Globus pallidus (tissue), 1 donor: ENCODE measurements at regions not wholly inside any gene's neighbourhood (a gene's known extent, or its start where the extent isn't known, plus 50 kb on each side); places are given as distances from the start of the nearest gene placed in this dataset.

Experiments used
- DNase-seq: peaks from one replicate; pipeline ENCODE4 v3.0.0-alpha.2; 2015; ENCODE audit warnings: low spot score

DNA sequence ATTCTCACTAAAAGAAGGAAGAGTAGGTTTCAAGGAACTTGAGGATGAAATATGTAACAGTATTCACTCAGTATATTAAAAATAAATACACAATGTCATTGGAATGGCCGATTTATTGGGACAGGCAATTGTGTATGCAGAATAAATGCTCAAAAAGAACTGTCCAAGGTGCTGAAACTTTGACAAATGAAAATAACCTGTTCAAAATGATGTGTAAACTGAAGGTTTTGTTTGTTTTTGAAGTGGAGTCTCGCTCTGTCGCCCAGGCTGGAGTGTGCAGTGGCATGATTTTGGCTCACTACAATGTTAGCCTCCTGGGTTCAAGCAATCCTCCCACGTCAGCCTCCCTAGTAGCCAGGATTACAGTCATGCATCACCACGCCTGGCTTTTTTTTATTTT is 318.7 kb upstream of the RBFOX1 start:
- no peak for DNase-seq

DNA sequence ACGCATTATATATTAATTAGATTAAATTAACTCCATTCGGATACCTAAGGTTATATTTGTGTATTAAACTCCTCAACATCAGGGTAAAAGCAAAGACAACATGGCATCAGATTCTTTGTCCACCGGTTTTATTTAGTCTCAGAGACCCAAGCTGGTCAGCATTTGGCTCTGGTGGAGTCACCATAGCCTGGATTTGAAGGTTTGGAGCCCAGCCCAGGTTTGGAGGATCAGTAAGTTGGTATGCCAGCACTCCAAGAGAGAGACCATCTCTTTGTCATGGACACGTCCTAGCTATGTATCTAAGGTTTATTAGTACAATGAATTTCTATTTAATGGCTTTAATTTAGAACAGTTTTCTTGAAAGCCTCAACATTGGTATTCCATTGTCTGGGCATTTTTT is 328.4 kb upstream of the RBFOX1 start:
- no peak for DNase-seq

GRCh38 chr16:6993544-6993943 is 339.1 kb upstream of the RBFOX1 start:
- DNase-seq = no peak

DNA sequence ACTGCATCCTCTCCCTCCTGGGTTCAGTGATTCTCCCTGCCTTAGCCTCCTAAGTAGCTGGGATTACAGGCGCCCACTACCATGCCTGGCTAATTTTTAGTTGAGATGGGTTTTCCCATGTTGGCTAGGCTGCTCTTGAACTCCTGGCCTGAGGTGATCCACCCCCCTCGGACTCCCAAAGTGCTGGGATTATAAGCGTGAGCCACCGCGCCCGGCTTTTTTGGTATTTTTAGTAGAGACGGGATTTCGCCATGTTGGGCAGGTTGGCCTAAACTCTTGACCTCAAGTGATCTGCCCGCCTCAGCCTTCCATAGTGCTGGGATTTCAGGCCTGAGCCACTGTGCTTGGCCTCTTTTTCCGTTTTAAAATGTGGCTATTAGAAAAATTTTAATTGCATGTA is 343.8 kb upstream of the RBFOX1 start:
- no peak for DNase-seq

GRCh38 chr16:6977916-6978315 is 354.7 kb upstream of the RBFOX1 start:
- no peak for DNase-seq

DNA sequence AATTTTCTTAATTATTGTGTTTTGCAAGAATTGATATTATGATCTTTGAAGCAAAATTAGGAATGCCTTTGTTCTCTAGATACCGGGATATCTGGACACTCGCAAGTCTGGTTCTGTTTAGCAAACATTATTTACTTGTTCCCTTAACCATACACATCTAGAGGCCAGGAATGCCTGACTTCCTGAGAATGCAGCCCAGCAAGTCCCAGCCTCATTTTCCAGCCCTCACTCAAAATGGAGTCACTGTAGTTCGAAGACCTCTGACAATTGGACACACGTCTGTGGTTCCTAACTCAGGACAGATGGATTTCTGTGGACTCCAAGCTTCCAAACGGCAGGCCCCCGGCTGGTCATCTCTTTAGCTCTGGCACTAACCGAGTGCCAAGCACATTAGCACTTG is 355.4 kb upstream of the RBFOX1 start:
- DNase-seq = no peak

- DNase-seq = no peak
Observed at GRCh38 chr16:6976716-6977115, 355.9 kb upstream of the RBFOX1 start.

- no peak for DNase-seq
Observed at GRCh38 chr16:6970171-6970857, 362.3 kb upstream of the RBFOX1 start.

- DNase-seq = no peak
Observed at GRCh38 chr16:6969594-6969993, 363.1 kb upstream of the RBFOX1 start.

DNA sequence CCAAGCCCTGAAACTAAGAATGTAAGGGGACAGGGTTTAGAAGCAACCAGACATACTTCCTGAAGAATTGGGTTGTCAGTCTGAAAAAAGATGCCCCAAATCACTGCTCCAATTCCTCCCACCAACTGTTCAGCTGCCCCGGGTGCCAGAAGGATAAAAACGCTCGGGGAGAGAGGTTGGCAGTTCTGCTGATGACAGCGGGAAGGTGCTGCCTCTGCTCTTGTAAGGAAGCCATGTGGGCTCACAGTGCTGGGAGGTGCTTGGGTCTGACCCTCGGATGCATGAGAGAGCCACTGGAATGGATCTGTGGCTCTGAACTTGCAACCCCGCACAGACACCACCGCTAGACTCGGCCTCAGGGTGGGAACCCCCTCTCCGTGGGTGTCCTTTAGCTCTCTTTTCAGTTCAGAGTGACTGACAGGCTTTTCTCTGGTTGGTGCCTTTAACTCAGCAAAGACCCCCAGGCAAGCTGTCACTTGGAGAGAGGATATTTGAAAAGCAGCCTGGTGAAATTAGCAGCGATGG is 364.8 kb upstream of the RBFOX1 start:
- no peak for DNase-seq

- DNase-seq = no peak
Observed at GRCh38 chr16:6966925-6967324, 365.7 kb upstream of the RBFOX1 start.

GRCh38 chr16:6964679-6965078 is 368.0 kb upstream of the RBFOX1 start:
- no peak for DNase-seq

DNA sequence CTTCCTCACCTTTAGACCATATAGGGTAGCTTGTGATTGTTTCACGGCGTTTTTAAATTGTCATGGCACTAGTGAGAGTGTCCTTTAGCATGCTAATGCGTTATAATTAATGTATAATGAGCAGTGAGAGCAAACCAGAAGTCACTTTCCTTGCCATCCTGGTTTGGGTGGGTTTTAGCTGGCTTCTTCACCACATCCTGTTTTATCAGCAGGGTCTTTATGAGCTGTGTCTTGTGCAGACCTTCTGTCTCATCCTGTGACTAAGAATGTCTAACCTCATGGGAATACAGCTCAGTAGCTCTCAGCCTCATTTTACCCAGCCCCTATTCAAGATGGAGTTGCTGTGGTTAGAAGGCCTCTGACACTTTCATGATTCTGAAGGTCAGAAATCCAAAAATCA is 370.9 kb upstream of the RBFOX1 start:
- no peak for DNase-seq

- no peak for DNase-seq
Observed at GRCh38 chr16:6958184-6958583, 374.5 kb upstream of the RBFOX1 start.

GRCh38 chr16:6957681-6958080 is 375.0 kb upstream of the RBFOX1 start:
- no peak for DNase-seq

- DNase-seq = no peak
Observed at GRCh38 chr16:6956511-6956910, 376.1 kb upstream of the RBFOX1 start.

GRCh38 chr16:6955303-6955702 is 377.3 kb upstream of the RBFOX1 start:
- no peak for DNase-seq

DNA sequence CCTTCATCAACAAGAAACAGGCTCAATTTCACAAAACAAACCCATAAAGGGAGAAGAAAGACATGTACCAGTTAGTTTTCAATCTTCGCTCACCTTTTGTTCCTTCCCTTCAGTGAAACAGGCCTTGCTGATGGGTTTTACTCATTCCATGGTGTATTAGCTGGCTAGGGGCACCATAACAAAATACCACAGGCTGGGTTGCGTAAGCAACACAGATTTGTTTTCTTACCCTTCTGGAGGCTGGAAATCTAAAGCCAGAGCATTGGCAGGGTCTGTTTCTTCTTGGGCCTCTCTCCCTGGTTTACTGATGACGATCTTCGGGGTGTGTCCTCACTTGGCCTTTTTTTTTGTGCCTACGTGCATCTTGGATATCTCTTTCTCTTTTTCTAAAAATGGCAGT is 383.4 kb upstream of the RBFOX1 start:
- DNase-seq = no peak

DNA sequence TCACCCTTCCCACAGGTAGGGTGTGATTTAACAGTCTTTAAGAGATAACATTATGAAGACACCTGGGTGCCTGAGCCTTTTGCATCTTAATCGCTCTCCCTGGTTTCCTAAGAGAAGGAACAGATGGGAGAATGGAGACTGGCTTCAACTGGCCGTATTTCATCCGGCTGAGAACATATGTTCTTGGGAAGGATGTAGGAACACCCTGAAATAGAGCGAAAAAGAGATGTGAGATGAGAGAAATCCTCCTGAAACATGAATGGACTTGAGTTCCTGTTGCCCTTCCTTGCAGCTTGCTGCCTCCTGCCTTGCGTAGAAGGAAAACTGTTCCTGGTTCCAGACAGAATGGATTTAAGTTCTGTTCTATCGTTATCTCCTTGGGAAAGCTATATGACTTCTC is 385.4 kb upstream of the RBFOX1 start:
- DNase-seq = no peak

GRCh38 chr16:6946802-6947201 is 385.8 kb upstream of the RBFOX1 start:
- no peak for DNase-seq

GRCh38 chr16:6946106-6946505 is 386.5 kb upstream of the RBFOX1 start:
- DNase-seq = no peak

DNA sequence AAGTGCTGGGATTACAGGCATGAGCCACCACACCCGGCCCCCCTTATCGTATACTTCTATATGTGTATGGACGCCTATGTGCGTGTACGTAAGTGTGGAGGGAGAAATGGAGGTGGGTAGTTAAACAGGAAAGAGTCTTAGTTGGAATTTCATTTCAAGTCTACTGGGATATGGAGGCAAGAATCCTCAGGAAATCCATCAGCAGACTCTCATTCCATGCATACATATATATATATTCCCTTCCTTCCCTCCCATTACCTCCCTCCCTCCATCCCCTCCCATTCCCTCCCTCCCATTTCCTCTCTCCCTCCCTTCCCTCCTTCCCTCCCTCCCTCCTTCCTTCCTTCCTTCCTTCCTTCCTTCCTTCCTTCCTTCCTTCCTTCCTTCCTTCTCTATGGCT is 391.7 kb upstream of the RBFOX1 start:
- DNase-seq = no peak

DNA sequence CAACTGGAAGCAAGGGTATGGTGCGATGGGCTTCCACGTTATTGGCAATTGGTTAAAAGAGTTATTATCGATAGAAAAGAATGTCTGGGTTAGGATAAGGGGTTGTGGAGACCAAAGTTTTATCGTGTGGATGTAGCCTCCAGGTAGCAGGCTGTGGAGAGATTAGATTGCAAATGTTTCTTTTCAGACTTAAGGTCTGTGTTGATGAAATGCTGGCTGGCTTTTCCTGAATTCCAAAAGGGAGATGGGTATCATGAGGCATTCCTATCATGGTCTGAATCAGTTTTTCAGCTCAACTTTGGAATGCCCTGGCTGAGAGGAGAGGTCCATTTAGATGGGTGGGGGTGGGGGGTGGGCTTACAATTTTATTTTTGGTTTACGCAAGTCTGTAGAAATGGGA is 395.0 kb upstream of the RBFOX1 start:
- DNase-seq = no peak

DNA sequence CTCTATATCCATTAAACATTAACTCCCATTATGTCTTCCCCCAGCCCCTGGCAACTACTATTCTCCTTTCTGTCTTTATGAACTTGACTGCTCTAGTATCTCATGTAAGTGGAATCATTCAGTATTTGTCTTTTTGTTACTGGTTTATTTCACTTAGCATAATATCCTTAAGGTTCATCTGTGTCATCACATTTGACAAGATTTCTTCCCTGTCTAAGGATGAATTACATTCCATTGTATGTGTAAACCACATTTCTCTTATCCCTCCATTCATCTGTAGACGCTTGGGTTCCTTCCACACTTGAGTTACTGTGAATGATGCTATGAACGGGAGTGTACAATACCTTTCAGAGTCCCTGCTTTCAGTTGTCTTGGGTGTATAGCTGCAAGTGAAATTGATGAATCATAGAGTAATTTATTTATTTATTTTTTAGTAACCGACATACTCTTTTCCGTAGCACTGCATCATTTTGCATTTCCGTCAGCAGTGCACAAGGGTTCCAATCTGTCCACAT is 399.7 kb upstream of the RBFOX1 start:
- DNase-seq = no peak
